PC-3 (cell line): ENCODE measurements at regions not wholly inside any gene's neighbourhood (a gene's known extent, or its start where the extent isn't known, plus 50 kb on each side); places are given as distances from the start of the nearest gene placed in this dataset.
"Not testable (repeated sequence)": the region's sequence is repeated elsewhere in the genome, so short reads cannot be mapped to it uniquely, and the experiment has no call there.

ENCODE experiments used
- ATAC-seq: fragments of 200-7000 bp; cut with Tn5 transposase; 2 replicates; pipeline ENCODE4 v1.9.1; 2020; ENCODE audit warnings: mild to moderate bottlenecking, moderate library complexity
- BruUV-seq: library from RNA; stranded (reverse); fragments of 400-500 nt; replicated peaks from 2 replicates; lab custom pipeline; 2021; lab: Mats Ljungman, UMichigan
- CTCF ChIA-PET: fragments of 300-600 bp; sonication (Branson Sonifier 250); formaldehyde crosslinking; loops from one replicate; lab custom pipeline; 2022; ENCODE audit warnings: antibody characterized with exemption; lab: Charles Lee
- POLR2A ChIA-PET: fragments of 300-600 bp; sonication (Branson Sonifier 250); formaldehyde crosslinking; loops from one replicate; lab custom pipeline; 2022; ENCODE audit warnings: antibody characterized with exemption; ENCODE audit not compliant: unreplicated experiment; lab: Charles Lee
- DNase-seq: peaks from one replicate; pipeline ENCODE4 v3.0.0-alpha.2; 2015
- H2AFZ ChIP-seq: fragments of 300-600 bp; sonication (generic); 2 replicates; pipeline ENCODE4 v1.6.0; 2016; ENCODE audit warnings: antibody characterized with exemption, low read length
- H3F3A ChIP-seq: fragments of 300-600 bp; sonication (generic); one replicate; pipeline ENCODE4 v1.6.0; 2017; ENCODE audit warnings: antibody characterized with exemption, low read length, control low read depth, mild to moderate bottlenecking; ENCODE audit not compliant: unreplicated experiment
- H3K27ac ChIP-seq: fragments of 300-600 bp; sonication (generic); 2 replicates; pipeline ENCODE4 v1.5.1; 2016; ENCODE audit warnings: mild to moderate bottlenecking, low read length
- H3K27me3 ChIP-seq: fragments of 300-600 bp; sonication (generic); 2 replicates; pipeline ENCODE4 v1.6.1; 2016; ENCODE audit warnings: low read length, mixed read lengths
- H3K36me3 ChIP-seq: fragments of 300-600 bp; sonication (generic); 2 replicates; pipeline ENCODE4 v1.6.1; 2016; ENCODE audit warnings: low read depth, mixed run types, low read length, mixed read lengths
- H3K4me1 ChIP-seq: fragments of 300-600 bp; sonication (generic); 2 replicates; pipeline ENCODE4 v1.5.1; 2016; ENCODE audit warnings: low read length; ENCODE audit not compliant: insufficient read depth
- H3K4me2 ChIP-seq: fragments of 300-600 bp; sonication (generic); 2 replicates; pipeline ENCODE4 v1.6.0; 2016; ENCODE audit warnings: low read length
- H3K4me3 ChIP-seq: fragments of 300-600 bp; sonication (generic); 2 replicates; pipeline ENCODE4 v1.5.1; 2016; ENCODE audit warnings: mild to moderate bottlenecking, low read length, mixed read lengths
- H3K79me2 ChIP-seq: fragments of 300-600 bp; sonication (generic); 2 replicates; pipeline ENCODE4 v1.6.1; 2017; ENCODE audit warnings: low read length, mixed read lengths
- H3K9ac ChIP-seq: fragments of 300-600 bp; sonication (generic); 2 replicates; pipeline ENCODE4 v1.6.0; 2016; ENCODE audit warnings: mild to moderate bottlenecking, low read length
- H3K9me2 ChIP-seq: fragments of 300-600 bp; sonication (generic); replicated peaks from 2 replicates; pipeline ENCODE4 v1.6.1; 2016; ENCODE audit warnings: mixed run types, low read length, mixed read lengths
- H3K9me3 ChIP-seq: fragments of 300-600 bp; sonication (generic); 2 replicates; pipeline ENCODE4 v1.6.1; 2016; ENCODE audit warnings: low read length, mixed read lengths
- H4K20me1 ChIP-seq: fragments of 300-600 bp; sonication (generic); 2 replicates; pipeline ENCODE4 v1.6.1; 2016; ENCODE audit warnings: low read length, mixed read lengths
- EZH2 ChIP-seq: fragments of 300-600 bp; sonication (generic); IDR thresholded peaks from one replicate; pipeline ENCODE4 v1.6.1; 2017; ENCODE audit warnings: antibody characterized with exemption, mild to moderate bottlenecking, low read length; ENCODE audit not compliant: unreplicated experiment
- EZH2phosphoT487 ChIP-seq: fragments of 300-600 bp; sonication (generic); IDR thresholded peaks from 2 replicates; pipeline ENCODE4 v1.6.1; 2018; ENCODE audit warnings: mild to moderate bottlenecking, antibody characterized with exemption, low read length, borderline replicate concordance
- intact Hi-C: fragments of 100-400 bp; cut with micrococcal nuclease; formaldehyde crosslinking; loops from 2 replicates; pipeline ENCODE4 v1.9.0; 2023
- TF ChIP-seq, protein P1 (sequence below): fragments of 300-600 bp; sonication (generic); conservative IDR thresholded peaks from 2 replicates; pipeline ENCODE4 v1.5.1; 2017; ENCODE audit warnings: antibody characterized with exemption, low read depth, mild to moderate bottlenecking, low read length

DNA sequence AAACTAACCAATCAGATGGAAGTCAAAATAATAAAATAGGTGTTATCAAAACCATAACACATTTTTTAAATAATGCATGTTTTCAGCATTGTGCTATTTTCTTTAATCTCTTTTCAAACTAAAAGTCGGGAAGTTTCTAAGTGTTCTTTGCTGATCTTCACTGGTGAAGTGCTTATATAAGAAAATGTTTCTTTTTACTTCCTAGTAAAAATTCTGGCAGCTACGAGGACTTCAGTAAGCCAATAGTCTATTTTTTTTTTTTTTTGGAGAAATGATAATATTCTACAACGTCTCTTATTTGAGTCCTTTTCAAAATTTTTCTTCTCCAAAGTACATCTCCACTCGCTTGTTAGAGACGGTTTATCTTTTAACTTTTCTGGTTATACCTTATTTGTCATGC lies 448.0 kb downstream of the SLC6A15 start:
- POLR2A ChIA-PET: no interaction called here

GRCh38 chr12:84463741-84464495 lies 448.7 kb downstream of the SLC6A15 start:
- Histone ChIP-seq H3K36me3 (no peaks in the 10 kb centered on the region), H2AFZ (no peak overlapping the region), H3K27me3 (peaks cover 3% of the 10 kb centered on the region; the same call in 1 of the 2 replicates), H3K9ac (no peak overlapping the region), H3K27ac (no peak overlapping the region), H3K9me2 (no peaks in the 10 kb centered on the region), H3K4me1 (no peaks in the 10 kb centered on the region), H4K20me1 (no peaks in the 10 kb centered on the region), H3K4me3 (no peak overlapping the region), H3K9me3 (no peaks in the 10 kb centered on the region), H3K79me2 (no peaks in the 10 kb centered on the region), H3K4me2 (no peak overlapping the region), H3F3A (no peaks in the 10 kb centered on the region)
- intact Hi-C loops: no loop called here
- CTCF ChIA-PET: no interaction called here
- DNase-seq: no peak
- POLR2A ChIA-PET: no interaction called here
- TF ChIP-seq EZH2phosphoT487: no peak
- TF ChIP-seq, protein P1, sequence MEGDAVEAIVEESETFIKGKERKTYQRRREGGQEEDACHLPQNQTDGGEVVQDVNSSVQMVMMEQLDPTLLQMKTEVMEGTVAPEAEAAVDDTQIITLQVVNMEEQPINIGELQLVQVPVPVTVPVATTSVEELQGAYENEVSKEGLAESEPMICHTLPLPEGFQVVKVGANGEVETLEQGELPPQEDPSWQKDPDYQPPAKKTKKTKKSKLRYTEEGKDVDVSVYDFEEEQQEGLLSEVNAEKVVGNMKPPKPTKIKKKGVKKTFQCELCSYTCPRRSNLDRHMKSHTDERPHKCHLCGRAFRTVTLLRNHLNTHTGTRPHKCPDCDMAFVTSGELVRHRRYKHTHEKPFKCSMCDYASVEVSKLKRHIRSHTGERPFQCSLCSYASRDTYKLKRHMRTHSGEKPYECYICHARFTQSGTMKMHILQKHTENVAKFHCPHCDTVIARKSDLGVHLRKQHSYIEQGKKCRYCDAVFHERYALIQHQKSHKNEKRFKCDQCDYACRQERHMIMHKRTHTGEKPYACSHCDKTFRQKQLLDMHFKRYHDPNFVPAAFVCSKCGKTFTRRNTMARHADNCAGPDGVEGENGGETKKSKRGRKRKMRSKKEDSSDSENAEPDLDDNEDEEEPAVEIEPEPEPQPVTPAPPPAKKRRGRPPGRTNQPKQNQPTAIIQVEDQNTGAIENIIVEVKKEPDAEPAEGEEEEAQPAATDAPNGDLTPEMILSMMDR: no peak
- no peak for TF ChIP-seq EZH2
- ATAC-seq: no peak
- no TSS peak for BruUV-seq

More for the DNA sequence above, 448.0 kb downstream of the SLC6A15 start:
- no peaks in the 10 kb centered on the region for H3K9me2 ChIP-seq
- no peak for DNase-seq
- H3K79me2 ChIP-seq: no peaks in the 10 kb centered on the region
- no TSS peak for BruUV-seq
- no peak overlapping the region for H3K27ac ChIP-seq
- H4K20me1 ChIP-seq: no peaks in the 10 kb centered on the region
- intact Hi-C loops: no loop called here
- H2AFZ ChIP-seq: no peak overlapping the region
- no peak overlapping the region for H3K4me3 ChIP-seq
- no peak for ATAC-seq
- H3K9ac ChIP-seq: no peak overlapping the region
- no peak for TF ChIP-seq EZH2
- no peak for TF ChIP-seq EZH2phosphoT487
- TF ChIP-seq, protein P1: no peak
- H3K9me3 ChIP-seq: no peaks in the 10 kb centered on the region
- no peaks in the 10 kb centered on the region for H3F3A ChIP-seq
- H3K4me2 ChIP-seq: no peak overlapping the region
- no peaks in the 10 kb centered on the region for H3K4me1 ChIP-seq
- H3K36me3 ChIP-seq: no peaks in the 10 kb centered on the region
- H3K27me3 ChIP-seq: peaks cover 3% of the 10 kb centered on the region; the same call in 1 of the 2 replicates
- CTCF ChIA-PET: no interaction called here

- no peaks in the 10 kb centered on the region for H3K9me2 ChIP-seq
- intact Hi-C loops: no loop called here
- H3K9ac ChIP-seq: no peak overlapping the region
- no peaks in the 10 kb centered on the region for H3K4me1 ChIP-seq
- DNase-seq (no peak), ATAC-seq (no peak)
- no peak for TF ChIP-seq EZH2
- TF ChIP-seq, protein P1: no peak
- TF ChIP-seq EZH2phosphoT487: no peak
- no peak overlapping the region for H3K4me2 ChIP-seq
- H3K79me2 ChIP-seq: no peaks in the 10 kb centered on the region
- no peak overlapping the region for H2AFZ ChIP-seq
- H4K20me1 ChIP-seq: no peaks in the 10 kb centered on the region
- H3K4me3 ChIP-seq: no peak overlapping the region
- no peaks in the 10 kb centered on the region for H3K27me3 ChIP-seq
- no peaks in the 10 kb centered on the region for H3K36me3 ChIP-seq
- no peak overlapping the region for H3K27ac ChIP-seq
- CTCF ChIA-PET: no interaction called here
- H3K9me3 ChIP-seq: no peaks in the 10 kb centered on the region
- POLR2A ChIA-PET: no interaction called here
- H3F3A ChIP-seq: no peaks in the 10 kb centered on the region
- no TSS peak for BruUV-seq
Observed at GRCh38 chr12:84455598-84455997, 457.0 kb downstream of the SLC6A15 start.

DNA sequence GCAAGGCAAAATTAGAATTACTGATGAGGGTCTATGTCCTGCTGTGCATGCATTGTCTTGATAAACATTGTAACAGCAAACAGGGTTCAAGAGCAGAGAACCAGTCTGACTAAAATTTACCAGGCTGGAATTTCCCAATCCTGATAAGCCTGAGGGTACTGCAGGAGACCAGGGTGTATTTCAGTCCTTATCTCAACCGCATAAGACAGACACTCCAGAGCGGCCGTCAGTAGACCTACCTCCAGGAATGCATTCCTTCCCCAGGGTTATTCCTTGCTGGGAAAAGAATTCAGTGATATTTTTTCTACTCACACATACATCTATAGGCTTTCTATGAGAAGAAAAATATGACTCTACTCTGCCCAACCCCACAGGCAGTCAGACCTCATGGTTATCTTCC lies 466.1 kb downstream of the SLC6A15 start:
- intact Hi-C loops, H2AFZ ChIP-seq, H3K4me1 ChIP-seq, H3K9me3 ChIP-seq, ATAC-seq, H4K20me1 ChIP-seq, H3K4me2 ChIP-seq, DNase-seq, CTCF ChIA-PET, H3K79me2 ChIP-seq, BruUV-seq, H3K36me3 ChIP-seq, H3K27me3 ChIP-seq, H3K4me3 ChIP-seq, POLR2A ChIA-PET, H3F3A ChIP-seq, H3K27ac ChIP-seq, H3K9ac ChIP-seq, H3K9me2 ChIP-seq: not testable (repeated sequence)
